DMS114 treated with DMSO at 0.1 percent for 48 hours (cell line): ENCODE measurements at regions not wholly inside any gene's neighbourhood (a gene's known extent, or its start where the extent isn't known, plus 50 kb on each side); places are given as distances from the start of the nearest gene placed in this dataset.

ENCODE experiments used
- DNase-seq: peaks from one replicate; lab custom pipeline; 2025; ENCODE audit not compliant: unreplicated experiment; lab: John Stamatoyannopoulos, UW

DNA sequence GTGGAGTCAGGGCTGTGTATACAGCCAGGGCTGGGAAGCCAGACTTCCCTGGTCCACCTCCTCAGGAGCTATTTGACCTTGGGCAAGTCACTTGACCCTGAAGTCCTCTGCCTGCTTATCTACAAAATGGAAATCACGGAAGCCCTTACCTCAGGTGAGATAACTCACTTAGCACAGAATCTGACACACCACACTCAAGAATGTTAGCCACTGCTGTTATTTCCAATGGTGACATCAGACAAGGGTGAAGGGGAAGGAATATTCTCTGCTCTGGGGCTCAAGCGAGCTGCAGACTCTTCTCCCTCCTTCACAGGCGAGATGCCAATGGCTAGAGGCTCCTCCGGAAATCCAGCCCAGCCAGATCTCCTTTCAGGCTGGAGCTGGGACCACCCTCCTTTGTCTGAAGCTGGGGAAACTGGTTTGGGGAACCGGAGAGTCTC lies 189.6 kb downstream of the HAUS1 start:
- DNase-seq: no peak

DNA sequence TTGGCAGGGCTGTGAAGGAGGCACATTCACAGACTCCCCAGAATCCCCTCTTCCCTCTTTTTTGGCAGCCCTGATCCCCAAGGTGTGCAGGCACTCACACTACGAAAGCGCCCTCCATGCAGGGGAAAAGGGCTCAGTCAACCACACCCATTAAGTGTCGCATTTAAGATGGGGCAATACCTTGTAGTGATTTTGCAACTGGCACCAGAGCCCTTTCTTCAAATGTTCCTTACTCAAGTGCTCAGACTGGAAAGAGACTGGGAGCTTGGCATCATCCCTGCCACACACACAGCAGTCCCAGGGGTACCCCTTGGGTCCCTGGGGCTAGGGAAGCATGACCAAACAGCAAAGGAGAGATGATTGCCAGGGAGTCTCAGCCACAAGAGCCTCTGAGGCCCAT lies 190.1 kb downstream of the HAUS1 start:
- no peak for DNase-seq

DNA sequence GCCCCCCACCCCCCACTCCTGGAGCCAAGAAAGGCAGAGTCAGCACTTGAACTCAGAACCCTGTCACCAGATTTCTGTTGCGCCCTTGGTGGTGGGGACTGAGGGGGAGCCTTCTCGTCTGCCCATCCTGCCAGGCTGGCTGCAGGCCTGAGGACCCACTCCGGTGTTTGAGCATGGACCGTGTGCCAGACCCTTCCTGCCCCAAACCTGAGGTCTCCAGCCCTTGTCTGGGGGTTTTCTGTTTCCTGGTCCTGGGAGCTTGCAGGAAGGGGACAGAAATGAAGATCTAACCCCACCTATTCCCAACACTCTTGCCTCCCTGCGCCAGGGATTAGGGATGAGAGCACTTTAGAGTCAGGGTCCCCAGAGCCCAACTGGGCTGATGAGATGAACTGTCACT lies 190.6 kb downstream of the HAUS1 start:
- DNase-seq: no peak

DNA sequence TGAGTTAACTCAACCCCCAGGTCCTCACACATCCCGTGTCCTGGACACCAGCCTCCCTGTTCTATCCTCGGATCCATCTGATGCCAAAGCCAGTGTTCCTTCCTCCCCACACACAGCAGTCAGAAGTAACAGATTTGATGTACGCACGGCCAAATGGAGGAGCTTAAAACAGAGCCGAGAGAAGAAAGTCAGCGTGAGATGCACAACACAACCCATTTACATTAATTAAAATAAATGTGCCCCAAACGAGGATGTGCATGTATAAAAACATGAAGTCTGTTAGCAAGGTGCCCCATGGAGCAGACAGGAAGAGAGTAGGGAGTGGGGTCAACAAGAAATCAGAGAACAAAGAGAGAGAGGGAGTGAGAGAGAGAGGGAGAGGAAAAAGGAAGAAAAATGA lies 191.2 kb downstream of the HAUS1 start:
- DNase-seq: no peak

DNA sequence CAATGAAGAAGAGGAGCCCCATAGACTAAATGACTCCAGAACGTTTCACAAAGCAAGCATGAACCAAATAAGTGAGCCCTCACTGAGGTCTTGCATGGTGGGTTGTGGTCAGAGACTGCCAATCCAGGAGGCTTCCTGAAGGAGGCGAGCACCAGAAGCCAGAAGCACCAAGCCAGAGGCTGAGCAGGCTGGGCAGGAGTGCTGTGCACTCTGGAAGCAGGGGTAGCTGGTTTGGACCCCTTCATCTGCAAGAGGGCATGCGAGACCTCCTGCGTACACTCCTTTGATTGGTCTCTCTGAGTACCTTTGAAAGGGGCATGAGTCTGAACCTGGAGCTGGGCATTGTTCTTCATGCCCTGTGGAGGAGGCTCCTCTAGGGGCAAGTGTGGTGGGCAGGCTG lies 192.5 kb downstream of the HAUS1 start:
- no peak for DNase-seq

DNA sequence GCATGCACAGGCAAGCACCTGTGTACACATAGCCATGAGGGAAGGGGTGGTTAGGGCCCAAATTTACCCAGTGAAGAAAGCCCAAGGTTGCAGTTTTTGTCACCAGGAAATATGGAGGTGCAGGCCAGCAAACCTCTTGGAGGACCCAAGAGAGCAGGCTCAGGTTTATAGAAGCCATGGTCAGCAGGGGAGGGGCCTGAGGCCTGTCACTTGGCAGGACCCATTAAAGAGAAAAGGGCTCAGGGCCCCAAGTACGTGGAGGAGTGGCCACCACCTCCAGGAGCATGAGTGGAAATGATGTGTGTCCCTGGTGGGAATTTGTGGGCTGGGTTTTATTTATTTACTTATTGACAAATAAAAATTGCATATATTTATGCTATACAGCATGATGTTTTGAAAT lies 192.9 kb downstream of the HAUS1 start:
- DNase-seq: no peak

DNA sequence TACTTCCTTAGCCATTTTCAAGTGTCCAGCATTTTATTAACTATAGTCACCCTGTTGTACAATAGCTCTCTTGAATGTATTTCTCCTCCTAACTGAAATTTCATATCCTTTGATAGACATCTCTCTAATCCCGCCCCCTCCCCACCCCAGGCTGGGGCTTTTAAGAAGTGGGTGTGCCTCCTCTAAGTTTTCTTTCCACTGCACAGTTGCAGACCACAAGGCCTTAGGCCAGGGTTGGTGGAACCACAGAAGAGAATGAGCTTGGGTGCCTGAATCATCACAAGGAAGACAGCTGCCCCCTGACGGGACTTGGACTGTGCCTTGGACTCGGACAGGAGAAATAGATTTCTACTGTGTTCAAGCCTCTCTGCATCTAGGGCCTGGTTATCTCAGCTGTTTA lies 193.4 kb downstream of the HAUS1 start:
- no peak for DNase-seq

DNA sequence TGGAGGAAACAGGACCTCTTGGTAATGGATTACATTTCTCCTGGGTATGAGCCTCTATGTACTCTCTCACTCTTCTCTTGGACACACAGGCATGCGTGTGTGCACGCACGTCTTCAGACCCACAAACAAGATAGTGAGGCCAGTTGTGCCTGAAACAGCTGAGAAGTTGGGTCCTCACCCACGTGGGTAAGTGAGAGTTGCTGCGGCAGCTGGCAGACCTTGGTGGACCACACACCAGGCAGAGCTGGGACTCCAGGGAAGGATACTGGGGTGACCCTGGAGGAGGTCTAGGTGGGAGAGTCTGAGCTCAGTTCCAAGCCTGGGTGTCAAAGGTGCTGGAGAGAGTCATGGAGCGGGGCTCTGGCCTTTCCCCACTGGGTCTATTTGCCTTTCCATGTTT lies 194.3 kb downstream of the HAUS1 start:
- no peak for DNase-seq

DNA sequence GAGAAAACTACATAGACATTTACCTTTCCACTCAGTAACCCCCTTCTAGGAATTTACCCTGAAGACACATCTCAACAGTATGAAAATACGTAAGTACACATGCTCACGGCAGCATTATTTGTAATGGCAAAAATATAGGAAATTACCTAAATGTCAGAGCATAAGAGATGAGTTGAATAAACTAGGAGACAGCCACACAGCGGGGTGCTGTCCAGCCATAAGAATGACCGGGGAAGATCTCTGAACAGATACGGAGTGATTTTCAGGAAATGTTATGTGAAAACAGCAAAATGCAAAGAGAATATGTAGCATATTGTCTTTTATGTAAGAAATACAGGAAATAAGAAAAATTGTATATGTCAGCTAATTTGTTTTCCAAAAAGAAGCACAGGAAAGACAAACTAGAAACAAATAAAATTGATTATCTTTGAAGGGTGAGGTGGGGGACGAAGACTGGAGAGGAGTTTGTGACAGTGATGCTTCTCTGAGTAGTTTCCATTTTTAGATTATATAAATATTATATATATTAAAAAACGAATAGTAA lies 195.4 kb downstream of the HAUS1 start:
- no peak for DNase-seq

DNA sequence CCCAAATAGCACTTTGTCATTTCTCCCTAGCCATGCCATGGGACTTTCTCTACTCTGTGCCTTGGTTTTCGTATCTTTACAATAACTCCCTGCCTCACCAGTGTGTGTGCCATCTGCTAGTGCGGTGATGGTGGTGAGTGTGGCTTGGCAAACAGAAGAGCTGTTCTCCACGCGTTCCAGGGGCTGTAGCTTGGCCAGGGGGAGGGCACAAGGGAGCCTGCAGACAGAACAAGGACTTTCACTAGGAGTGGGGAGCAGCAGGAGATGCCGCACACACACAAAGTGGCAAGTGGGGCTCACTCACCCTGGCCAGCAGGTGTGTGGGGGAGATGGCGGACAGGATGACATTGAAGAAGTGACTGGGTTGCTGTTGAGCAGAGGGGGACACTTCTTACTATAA lies 196.9 kb downstream of the HAUS1 start:
- no peak for DNase-seq

DNA sequence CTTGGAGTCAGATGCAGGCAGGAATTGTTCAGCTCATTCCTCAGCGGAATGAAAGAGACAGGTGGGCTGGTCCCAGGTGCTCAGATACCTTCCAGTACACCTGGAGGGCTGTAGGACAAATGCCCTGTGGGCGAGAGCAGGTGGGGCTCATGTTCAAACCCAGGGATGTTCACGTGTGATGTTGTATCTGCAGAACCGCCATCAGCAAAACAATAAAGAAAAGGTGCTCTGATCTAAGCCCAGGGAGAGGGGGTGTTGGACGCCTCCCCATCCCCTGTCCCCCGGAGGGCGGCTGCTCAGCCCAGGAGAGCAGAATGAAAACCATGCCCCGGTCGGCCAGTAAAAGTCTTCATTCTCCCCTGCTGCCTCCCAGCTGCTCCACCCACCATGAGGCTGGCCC lies 197.4 kb downstream of the HAUS1 start:
- no peak for DNase-seq

DNA sequence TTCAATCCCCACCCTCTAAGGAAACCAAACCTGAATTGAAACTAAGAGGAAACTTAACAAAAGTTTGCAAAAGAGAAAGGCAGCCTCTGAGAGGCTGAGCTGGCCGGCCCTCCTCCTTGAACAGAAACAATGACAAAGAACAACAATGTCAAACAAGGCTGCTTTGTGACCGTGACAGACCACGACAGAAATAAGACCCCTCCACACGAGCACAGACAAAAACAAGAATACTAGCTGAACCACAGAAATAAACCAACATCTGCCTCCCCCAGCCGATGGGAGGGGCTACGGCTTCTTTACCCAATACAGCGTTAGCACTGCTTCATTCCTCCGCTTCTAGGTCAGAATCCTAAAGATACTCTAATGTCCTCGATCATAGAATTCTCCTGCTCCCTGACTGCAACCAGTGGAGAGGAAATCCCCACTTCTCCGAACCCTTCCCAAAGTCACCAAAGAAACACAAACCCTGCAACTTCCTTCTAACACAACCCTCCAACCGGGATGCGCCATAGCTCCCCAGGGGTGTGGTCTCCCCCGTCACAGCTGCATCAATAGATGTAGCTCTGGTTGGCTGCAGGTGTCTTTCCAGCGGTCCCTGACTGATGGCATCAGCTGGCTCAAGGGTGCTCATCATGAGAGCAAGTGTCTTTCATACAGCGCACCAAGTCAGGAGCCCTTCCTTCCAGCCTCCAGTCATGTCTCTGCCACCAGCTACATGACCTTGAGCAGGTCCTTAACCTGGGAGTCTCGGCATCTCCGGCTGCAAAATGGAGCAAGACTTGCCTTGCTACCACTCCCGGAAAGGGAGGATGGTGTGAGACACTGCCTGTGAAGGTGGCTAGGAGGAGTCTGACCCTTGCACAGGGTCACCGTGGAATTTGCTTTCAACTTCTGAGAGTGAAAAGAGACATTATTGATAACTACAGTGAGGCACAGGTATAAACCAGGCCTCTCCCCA lies 198.6 kb downstream of the HAUS1 start:
- no peak for DNase-seq

DNA sequence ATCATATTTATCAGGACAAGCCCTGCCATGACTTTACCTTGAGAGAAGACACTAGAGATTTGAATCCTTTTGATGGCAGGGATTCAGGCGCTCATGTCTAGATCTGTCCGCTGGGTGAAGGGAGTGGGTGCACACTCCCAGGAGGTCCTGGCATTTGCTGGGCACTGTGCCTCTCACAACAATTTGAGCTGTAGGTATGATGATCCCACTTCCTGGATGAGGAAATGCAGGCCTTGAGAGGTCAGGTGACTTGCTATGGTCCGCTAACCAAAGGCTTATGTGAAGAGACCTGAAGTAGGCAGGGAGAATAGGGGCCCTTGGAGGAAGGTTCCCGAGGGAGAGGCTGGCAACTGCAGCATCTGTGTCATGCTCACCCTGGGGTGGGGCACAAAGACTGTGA lies 206.1 kb downstream of the HAUS1 start:
- DNase-seq: no peak

DNA sequence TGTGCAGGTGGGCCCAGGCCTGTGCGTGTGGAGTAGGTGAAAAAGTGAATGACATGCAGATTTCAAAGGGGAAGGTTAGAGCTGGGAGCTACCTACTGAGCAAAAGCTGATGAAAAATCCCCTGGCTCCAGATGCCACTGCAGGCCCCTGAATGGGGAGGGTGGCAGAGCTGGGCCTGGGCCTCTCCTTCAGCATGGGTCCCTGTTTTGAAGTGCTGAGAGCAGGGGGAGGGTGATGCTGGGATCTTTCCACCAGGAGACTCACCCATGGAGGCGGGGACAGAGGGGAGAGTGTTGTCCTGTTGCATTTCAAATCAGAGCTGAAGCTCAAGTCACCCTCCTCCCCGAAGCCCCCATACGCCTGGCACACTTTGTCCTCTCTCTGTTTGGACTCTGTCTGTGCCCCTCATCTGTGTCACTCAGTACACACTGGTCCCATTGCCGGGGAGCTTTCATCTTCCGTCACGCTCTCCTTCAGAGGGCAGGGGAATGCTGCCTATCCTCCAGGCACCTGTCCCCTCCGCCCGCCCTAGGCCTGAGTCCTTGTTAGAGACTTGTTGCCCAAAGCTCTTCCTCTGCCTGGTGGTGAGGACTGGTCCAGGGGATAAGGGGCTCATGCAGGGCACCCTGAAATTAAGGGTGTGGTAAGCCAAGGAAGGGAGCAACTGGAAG lies 206.6 kb downstream of the HAUS1 start:
- DNase-seq: no peak

DNA sequence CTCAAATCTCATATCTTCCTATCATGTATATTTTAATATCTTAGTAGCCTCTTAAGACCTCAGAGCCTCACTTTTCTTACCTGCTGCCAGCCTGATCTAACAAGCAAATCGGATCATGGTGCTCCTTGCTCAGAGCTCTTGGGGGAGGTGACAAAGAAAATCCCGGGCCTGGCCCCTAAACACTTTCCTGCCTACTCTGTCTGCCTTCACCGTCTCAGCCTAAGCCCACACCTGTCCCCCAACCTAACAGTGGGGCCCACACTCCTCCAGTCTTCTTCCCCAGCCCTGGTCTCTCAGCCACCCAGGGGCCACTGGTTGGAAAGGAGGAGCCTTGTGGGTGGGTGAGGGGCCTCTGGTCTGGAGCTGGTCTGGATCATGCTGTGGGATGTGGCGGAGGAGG lies 207.3 kb downstream of the HAUS1 start:
- no peak for DNase-seq

DNA sequence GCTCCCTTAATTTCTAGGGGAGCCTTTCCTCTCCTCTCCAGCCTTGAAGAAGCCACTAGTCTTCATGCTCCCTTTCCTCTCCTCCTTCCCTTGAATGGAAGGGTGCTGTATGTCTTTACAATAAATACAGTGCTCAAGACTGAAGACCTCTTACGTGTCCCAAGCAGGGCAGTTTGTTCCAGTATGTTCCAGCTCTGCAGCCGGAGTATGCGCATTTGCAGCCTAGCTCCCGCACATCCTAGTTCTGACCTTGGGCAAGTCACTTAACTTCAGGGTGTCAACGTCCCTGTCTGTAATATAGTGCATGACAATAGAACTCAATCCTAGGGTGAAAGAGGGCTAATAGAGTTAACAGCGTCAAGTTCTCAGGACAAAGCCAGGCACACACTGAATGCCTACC lies 208.0 kb downstream of the HAUS1 start:
- no peak for DNase-seq

DNA sequence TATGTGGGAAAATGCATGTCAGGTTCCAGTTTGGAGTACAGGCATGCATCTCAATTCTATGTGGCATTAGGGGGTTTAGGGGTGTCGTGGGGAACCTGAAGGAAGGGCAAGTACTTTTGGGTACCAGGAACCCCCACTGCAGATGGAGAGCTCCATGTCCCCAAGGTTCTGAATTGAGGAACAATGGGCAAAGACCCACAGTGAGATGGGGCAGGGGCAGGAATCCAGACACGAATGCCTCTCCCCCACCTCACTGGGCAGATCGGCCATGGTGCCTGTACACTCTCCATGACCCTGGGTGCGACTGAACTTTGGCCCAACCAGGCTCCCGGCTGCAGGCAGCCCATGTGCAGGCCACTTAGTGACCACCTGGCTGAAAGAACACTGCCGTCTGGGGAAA lies 209.3 kb downstream of the HAUS1 start:
- no peak for DNase-seq

DNA sequence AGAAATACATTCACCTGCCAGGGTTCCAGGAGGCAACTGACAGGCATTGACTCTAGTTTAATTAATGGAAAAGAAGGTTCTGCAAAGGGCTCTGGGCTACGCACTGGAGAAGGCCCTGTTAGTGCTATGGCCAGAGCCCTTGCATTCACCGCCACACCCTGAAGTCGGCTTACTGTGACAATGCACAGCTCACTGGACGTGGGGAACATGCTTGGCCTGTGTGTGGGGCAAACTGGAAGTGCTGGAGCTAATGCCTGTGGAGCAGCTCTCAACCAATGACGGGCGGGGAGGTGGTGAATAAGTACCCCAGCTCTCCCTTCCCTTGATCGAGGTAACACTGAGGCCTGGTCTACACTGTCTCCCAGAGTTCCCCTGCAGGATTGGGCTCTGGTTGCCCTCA lies 209.8 kb downstream of the HAUS1 start:
- DNase-seq: no peak

DNA sequence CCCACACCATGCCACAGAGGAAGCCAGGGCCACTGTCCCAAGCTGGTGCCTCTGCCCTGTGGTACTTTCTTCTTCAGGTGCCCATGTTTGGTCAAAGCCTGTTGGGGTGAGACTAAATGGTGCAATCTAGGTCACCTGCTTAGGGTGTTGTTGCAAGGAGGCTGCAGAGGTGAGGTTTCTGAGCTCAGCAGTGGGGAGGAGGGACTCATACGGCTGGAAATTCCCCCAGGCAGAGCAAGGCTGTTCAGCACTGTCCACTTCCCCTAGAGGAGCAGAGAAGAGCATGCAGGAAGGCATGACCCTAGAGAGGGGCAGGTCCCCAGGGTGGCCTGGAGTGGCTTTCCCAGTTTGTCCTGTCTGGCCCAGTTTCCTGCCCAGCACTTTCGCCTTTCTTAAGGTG lies 211.0 kb downstream of the HAUS1 start:
- no peak for DNase-seq

DNA sequence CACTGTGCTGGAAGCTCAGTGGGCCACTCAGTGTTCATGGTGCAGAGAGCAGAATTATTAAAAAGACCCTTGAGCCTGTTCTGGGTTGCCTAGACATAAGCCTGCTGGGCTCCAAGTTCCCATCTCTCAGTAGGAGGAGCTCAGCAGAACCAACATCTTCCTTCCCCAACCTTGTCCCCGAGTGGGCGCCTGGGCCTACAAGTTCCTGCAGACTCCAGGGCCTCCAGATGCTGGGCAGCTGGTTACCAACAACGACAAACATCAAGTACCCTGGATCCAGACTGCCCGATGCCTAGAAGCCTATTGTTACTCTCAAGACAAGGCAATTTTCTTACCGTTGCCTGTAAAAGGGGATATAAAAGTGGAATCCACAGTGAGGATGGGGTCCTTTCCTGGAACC lies 214.2 kb downstream of the HAUS1 start:
- DNase-seq: no peak

DNA sequence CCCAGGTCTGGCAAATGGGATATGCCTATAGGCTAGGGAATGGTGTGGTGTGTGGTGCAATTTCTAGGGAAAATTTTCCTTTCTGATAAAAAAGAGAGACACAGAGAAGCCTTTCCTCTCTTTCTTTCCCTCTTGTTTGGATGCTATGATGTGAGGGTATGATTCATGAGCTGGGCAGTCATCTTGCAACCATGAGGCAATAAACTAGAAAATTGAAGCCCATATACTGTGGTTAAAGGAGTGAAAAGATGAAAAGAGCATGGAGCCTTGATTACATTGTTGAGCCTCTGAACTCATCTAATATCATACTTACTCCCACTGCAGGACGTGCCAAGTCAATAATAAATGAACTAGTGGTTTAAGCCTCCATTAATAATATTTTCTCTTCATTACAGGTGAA lies 215.6 kb downstream of the HAUS1 start:
- DNase-seq: no peak

DNA sequence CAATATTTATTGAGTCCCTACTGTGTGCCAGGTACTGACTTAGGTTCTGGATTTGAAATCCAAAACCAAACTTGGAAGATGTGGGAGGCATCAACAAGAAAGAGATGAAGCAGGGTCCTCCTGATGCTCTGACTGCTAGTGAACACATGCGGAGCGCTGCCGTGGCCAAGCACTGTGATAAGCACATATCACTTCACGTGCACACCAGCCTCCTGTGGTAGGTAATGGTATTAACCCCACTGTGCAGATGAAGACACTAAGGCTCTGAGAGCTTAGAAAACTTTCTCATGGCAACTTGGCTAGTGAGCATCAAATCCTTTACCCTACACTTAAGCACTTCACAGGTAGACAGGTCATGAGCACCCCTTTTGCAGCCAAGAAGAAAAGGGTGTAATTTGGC lies 216.1 kb downstream of the HAUS1 start:
- no peak for DNase-seq
